ENCODE measurements at regions not wholly inside any gene's neighbourhood (a gene's known extent, or its start where the extent isn't known, plus 50 kb on each side); places are given as distances from the start of the nearest gene placed in this dataset.

GRCh38 chr14:97543816-97544215 lies 746.6 kb downstream of the VRK1 start:
- TF ChIP-seq MAX (IDR thresholded peaks at IDR 0.05), result no peak
- TF ChIP-seq TAF1 (IDR thresholded peaks at IDR 0.05; ENCODE audit: low read depth), result no peak
- no peak for TF ChIP-seq FOXM1 (IDR thresholded peaks at IDR 0.05; ENCODE audit: borderline replicate concordance, low read depth)
- no peak for TF ChIP-seq EP300 (IDR thresholded peaks at IDR 0.05; ENCODE audit: borderline replicate concordance)
